ENCODE measurements at regions not wholly inside any gene's neighbourhood (a gene's known extent, or its start where the extent isn't known, plus 50 kb on each side); places are given as distances from the start of the nearest gene placed in this dataset.

DNA sequence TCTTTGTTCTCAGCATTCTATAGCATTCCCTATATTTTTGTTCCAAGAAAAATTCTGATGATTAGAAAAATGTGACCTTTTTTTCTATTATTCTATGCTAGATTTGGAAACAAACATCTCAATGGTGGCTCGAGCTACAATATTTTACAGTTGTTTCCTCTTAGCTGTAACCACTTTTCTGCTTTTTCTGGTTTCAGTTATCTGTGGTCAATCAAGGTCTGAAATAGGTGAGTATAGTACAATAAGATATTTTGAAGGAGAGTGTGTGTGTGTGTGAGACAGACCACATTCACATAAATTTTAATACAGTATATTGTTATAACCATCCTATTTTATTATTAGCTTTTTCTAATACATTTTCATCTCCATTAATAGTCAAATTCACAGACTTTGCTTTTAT, 564.5 kb upstream of the GHITM start:
- TF ChIP-seq, protein P1, sequence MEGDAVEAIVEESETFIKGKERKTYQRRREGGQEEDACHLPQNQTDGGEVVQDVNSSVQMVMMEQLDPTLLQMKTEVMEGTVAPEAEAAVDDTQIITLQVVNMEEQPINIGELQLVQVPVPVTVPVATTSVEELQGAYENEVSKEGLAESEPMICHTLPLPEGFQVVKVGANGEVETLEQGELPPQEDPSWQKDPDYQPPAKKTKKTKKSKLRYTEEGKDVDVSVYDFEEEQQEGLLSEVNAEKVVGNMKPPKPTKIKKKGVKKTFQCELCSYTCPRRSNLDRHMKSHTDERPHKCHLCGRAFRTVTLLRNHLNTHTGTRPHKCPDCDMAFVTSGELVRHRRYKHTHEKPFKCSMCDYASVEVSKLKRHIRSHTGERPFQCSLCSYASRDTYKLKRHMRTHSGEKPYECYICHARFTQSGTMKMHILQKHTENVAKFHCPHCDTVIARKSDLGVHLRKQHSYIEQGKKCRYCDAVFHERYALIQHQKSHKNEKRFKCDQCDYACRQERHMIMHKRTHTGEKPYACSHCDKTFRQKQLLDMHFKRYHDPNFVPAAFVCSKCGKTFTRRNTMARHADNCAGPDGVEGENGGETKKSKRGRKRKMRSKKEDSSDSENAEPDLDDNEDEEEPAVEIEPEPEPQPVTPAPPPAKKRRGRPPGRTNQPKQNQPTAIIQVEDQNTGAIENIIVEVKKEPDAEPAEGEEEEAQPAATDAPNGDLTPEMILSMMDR (IDR thresholded peaks at IDR 0.05; ENCODE audit: low read depth, low read length): no peak
- no peak for TF ChIP-seq EZH2phosphoT487 (IDR thresholded peaks at IDR 0.05; ENCODE audit: low read depth)
